ENCODE measurements at regions not wholly inside any gene's neighbourhood (a gene's known extent, or its start where the extent isn't known, plus 50 kb on each side); places are given as distances from the start of the nearest gene placed in this dataset.
"Not testable (repeated sequence)": the region's sequence is repeated elsewhere in the genome, so short reads cannot be mapped to it uniquely, and the experiment has no call there.

- DNase-seq (ENCODE audit: low read depth in 4 of 4, low spot score in 3 of 4), result no peak
These were observed 243.1 kb upstream of the SHH start for GRCh38 chr7:156055206-156055822.

GRCh38 chr7:156051884-156052283, 239.6 kb upstream of the SHH start:
- DNase-seq (ENCODE audit: low read depth in 4 of 4, low spot score in 3 of 4), result no peak

- no peak for DNase-seq (ENCODE audit: low read depth in 4 of 4, low spot score in 3 of 4)
These were observed 238.6 kb upstream of the SHH start for GRCh38 chr7:156050636-156051569.

- DNase-seq (ENCODE audit: low read depth in 4 of 4, low spot score in 3 of 4), result no peak
These were observed 237.1 kb upstream of the SHH start for GRCh38 chr7:156049366-156049765.

GRCh38 chr7:156046031-156046560, 233.8 kb upstream of the SHH start:
- DNase-seq (ENCODE audit: low read depth in 4 of 4, low spot score in 3 of 4), result no peak

GRCh38 chr7:156043416-156044178, 231.3 kb upstream of the SHH start:
- no peak for DNase-seq (ENCODE audit: low read depth in 4 of 4, low spot score in 3 of 4)

- no peak for DNase-seq (ENCODE audit: low read depth in 4 of 4, low spot score in 3 of 4)
These were observed 229.1 kb upstream of the SHH start for GRCh38 chr7:156041398-156041797.

GRCh38 chr7:156039971-156040677, 227.9 kb upstream of the SHH start:
- no peak for DNase-seq (ENCODE audit: low read depth in 4 of 4, low spot score in 3 of 4)

- DNase-seq (ENCODE audit: low read depth in 4 of 4, low spot score in 3 of 4), result no peak
These were observed 226.9 kb upstream of the SHH start for GRCh38 chr7:156039194-156039593.

- DNase-seq (ENCODE audit: low read depth in 4 of 4, low spot score in 3 of 4), result no peak
These were observed 226.1 kb upstream of the SHH start for GRCh38 chr7:156038345-156038744.

GRCh38 chr7:156036153-156036552, 223.9 kb upstream of the SHH start:
- DNase-seq (ENCODE audit: low read depth in 4 of 4, low spot score in 3 of 4), result no peak

GRCh38 chr7:156035387-156035786, 223.1 kb upstream of the SHH start:
- DNase-seq (ENCODE audit: low read depth in 4 of 4, low spot score in 3 of 4), result not testable (repeated sequence)

- no peak for DNase-seq (ENCODE audit: low read depth in 4 of 4, low spot score in 3 of 4)
These were observed 222.1 kb upstream of the SHH start for GRCh38 chr7:156034397-156034796.

GRCh38 chr7:156032973-156033372, 220.7 kb upstream of the SHH start:
- no peak for DNase-seq (ENCODE audit: low read depth in 4 of 4, low spot score in 3 of 4)

- no peak for DNase-seq (ENCODE audit: low read depth in 4 of 4, low spot score in 3 of 4)
These were observed 219.6 kb upstream of the SHH start for GRCh38 chr7:156031679-156032478.

GRCh38 chr7:156029460-156030007, 217.3 kb upstream of the SHH start:
- no peak for DNase-seq (ENCODE audit: low read depth in 4 of 4, low spot score in 3 of 4)

- no peak for DNase-seq (ENCODE audit: low read depth in 4 of 4, low spot score in 3 of 4)
These were observed 216.3 kb upstream of the SHH start for GRCh38 chr7:156028521-156028920.

GRCh38 chr7:156027821-156028220, 215.6 kb upstream of the SHH start:
- DNase-seq (ENCODE audit: low read depth in 4 of 4, low spot score in 3 of 4), result no peak

- DNase-seq (ENCODE audit: low read depth in 4 of 4, low spot score in 3 of 4), result no peak
These were observed 214.3 kb upstream of the SHH start for GRCh38 chr7:156026603-156027002.
